Rectal smooth muscle tissue (tissue), 1 donor: ENCODE measurements at regions not wholly inside any gene's neighbourhood (a gene's known extent, or its start where the extent isn't known, plus 50 kb on each side); places are given as distances from the start of the nearest gene placed in this dataset.

Experiments
- H3K27ac ChIP-seq: one replicate; pipeline ENCODE4 v1.7.0; 2013; ENCODE audit warnings: low read depth, low read length, inconsistent platforms
- H3K27me3 ChIP-seq: one replicate; pipeline ENCODE4 v1.7.0; 2013; ENCODE audit warnings: low read length; ENCODE audit not compliant: control insufficient read depth, insufficient read depth
- H3K36me3 ChIP-seq: one replicate; pipeline ENCODE4 v1.7.0; 2013; ENCODE audit warnings: low read length; ENCODE audit not compliant: control insufficient read depth, insufficient read depth
- H3K4me1 ChIP-seq: one replicate; pipeline ENCODE4 v1.7.0; 2013; ENCODE audit warnings: low read length; ENCODE audit not compliant: control insufficient read depth, insufficient read depth
- H3K4me3 ChIP-seq: one replicate; pipeline ENCODE4 v1.7.0; 2013; ENCODE audit warnings: low read length
- H3K9ac ChIP-seq: one replicate; pipeline ENCODE4 v1.7.0; 2013; ENCODE audit warnings: low read length

DNA sequence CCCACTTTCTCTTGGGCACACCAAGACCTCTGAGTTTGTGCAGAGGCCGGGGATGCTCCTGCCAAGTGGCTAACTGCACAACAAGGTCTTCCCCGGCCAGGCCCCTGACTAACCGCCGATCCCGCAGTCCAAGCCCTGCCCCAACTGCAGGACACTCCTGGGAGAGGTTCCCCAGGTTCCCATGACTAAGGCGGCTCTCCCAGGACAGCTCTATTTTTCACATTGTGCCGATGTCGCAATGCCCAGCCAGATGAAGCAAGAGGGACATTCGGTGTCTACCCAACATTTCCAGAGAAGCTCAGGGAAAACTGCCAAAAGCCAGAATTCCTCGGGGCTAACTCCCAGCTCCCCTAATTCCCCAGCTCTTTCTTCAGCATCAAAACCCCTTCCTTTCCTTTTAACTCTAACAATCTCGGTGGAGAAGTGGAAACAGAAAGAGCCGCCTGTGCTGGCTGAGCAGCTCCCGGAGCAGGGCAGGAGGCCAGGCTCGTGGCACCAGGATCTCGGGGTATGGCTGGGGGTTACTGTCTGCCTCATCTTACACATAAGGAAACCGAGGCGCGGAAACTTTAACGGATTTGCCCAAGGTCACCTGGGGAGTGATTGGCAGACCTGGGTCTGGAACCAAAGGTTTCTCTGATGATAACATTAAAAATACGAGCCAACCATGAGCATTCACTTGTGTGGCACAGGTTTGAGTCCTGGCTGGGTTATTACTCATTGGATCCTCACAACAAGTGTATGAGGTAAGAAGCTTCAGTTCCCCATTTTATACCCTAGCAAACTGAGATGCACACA is 318.2 kb downstream of the BCL11B start:
- Histone ChIP-seq H3K27ac (no peak overlapping the region), H3K4me3 (no peak overlapping the region), H3K27me3 (no peaks in the 10 kb centered on the region), H3K36me3 (no peaks in the 10 kb centered on the region), H3K4me1 (no peaks in the 10 kb centered on the region), H3K9ac (no peak overlapping the region)

DNA sequence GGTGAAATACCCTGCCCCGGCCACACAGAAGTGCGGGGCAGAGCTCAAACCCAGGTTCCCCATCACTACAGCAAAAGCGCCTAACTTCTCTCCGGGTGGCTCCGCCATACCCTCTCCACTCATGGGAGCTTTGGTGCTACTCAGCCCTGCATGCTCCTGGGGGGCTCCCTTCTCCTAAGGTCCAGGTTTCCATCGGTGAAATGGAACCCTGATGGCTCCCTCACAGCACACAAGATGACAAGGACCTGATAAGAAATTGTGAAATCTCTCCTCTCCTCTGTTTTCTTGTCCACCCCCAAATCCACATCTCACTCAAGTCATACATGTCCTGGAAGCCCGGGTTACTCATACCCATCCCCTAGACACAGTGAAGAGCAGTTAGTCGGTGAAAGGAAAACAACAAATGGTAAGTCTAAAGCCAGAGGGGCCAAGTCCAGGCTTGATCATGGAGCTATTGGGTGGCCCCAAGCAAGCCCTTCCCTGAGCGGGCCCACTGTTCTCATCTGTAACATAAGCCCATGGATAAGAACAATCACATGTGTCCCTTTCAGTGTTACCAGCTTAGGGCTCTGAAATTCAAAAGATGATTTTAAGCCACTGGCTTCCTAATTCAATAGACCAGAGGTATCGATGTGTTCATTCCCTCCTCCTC is 317.5 kb downstream of the BCL11B start:
- H3K27ac ChIP-seq: no peak overlapping the region

DNA sequence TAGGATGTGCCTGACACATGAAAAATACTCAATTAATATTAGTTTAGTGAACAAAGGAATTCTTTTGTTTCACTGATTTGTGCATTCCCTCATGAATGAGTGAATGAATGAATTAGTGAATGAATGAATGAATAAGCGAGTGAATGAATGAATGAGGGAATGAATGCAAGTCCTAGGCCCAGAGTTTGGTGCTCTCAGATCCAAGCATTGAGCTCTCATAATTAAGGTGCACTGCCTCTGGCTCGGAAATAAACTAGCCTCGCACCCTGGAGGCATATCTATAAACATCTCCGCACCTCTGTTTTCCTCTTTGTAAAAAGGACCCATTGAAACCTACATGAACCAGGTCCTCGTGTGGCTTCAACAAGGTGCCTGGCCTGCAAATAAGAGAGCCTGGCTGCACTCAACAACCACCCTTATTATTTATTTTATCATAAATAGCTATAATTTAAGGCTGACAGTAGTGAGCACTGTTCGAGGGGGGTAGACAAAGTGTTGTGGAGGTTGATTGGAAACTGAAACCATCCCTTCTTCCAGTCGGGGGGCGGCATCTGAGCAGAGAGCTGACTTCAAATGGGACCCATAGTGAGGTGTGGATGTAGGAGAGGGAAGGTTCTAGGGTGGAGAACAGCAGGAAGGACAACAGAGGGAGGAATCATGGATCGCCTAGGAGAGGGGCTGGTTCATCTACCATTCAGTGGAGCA is 316.8 kb downstream of the BCL11B start:
- no peaks in the 10 kb centered on the region for H3K27me3 ChIP-seq
- no peak overlapping the region for H3K9ac ChIP-seq
- H3K27ac ChIP-seq: no peak overlapping the region
- H3K36me3 ChIP-seq: no peaks in the 10 kb centered on the region
- no peaks in the 10 kb centered on the region for H3K4me1 ChIP-seq
- H3K4me3 ChIP-seq: no peak overlapping the region

More for the DNA sequence above, 317.5 kb downstream of the BCL11B start:
- Histone ChIP-seq H3K27me3 (no peaks in the 10 kb centered on the region), H3K9ac (no peak overlapping the region), H3K4me3 (no peak overlapping the region), H3K36me3 (no peaks in the 10 kb centered on the region), H3K4me1 (no peaks in the 10 kb centered on the region)

DNA sequence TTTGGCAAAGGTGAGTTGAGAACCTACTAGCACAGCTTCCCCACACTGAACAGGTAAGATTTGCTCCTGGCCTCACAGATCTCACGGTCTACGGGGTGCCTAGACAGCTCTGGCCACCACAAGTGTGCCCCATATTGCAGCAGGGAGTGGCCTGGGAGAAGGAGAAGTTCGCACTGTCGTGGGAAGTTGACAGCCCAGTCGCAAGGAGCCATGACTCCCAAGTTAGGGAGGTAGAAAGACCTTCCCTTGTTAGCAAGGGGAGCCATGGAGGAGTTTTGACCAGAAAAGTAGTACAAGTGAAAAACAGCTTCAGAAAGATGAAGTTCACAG is 316.3 kb downstream of the BCL11B start:
- Histone ChIP-seq H3K4me1 (no peaks in the 10 kb centered on the region), H3K36me3 (no peaks in the 10 kb centered on the region), H3K4me3 (no peak overlapping the region), H3K27me3 (no peaks in the 10 kb centered on the region), H3K27ac (no peak overlapping the region), H3K9ac (no peak overlapping the region)

DNA sequence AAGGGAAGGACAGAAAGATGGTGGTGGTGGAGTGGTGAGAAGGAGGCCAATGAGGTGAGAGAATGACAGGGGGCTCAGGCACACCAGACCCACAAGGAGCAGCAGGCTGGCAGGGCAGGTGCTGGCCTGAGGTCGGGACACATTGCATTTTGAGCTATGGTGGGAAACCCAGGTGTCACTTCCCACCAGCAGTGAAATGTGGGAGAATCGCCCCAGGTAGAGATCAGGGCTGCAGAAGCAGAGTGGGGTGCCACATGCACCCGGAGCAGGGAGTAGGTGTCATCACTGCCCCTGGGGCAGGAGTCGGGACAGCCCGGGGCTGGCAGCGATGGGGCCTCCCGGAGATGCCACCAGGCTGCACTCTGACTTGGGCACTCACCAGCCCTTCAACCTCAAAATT is 315.8 kb downstream of the BCL11B start:
- Histone ChIP-seq H3K27ac (no peak overlapping the region), H3K27me3 (no peaks in the 10 kb centered on the region), H3K4me3 (no peak overlapping the region), H3K4me1 (no peaks in the 10 kb centered on the region), H3K36me3 (no peaks in the 10 kb centered on the region), H3K9ac (no peak overlapping the region)

DNA sequence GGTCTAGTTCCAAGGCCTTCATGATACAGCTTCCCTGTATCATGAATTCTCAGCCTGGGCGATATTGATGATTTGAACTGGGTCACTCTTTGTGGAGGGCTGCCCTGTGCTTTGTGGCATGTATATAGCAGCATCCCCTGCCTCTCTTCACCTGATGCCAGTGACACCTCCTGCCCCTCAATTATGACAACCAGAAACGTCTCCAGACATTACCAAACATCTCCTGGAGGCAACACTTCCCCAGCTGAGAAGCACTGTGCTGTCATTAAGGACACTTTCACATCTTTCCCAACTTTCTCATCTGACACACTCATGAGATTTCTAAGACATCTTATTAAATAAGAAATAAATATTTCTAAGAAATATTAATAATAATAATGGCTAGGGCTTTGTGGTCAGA is 315.3 kb downstream of the BCL11B start:
- H3K27ac ChIP-seq: no peak overlapping the region
- no peaks in the 10 kb centered on the region for H3K27me3 ChIP-seq
- no peak overlapping the region for H3K9ac ChIP-seq
- no peaks in the 10 kb centered on the region for H3K4me1 ChIP-seq
- H3K36me3 ChIP-seq: no peaks in the 10 kb centered on the region
- H3K4me3 ChIP-seq: no peak overlapping the region

DNA sequence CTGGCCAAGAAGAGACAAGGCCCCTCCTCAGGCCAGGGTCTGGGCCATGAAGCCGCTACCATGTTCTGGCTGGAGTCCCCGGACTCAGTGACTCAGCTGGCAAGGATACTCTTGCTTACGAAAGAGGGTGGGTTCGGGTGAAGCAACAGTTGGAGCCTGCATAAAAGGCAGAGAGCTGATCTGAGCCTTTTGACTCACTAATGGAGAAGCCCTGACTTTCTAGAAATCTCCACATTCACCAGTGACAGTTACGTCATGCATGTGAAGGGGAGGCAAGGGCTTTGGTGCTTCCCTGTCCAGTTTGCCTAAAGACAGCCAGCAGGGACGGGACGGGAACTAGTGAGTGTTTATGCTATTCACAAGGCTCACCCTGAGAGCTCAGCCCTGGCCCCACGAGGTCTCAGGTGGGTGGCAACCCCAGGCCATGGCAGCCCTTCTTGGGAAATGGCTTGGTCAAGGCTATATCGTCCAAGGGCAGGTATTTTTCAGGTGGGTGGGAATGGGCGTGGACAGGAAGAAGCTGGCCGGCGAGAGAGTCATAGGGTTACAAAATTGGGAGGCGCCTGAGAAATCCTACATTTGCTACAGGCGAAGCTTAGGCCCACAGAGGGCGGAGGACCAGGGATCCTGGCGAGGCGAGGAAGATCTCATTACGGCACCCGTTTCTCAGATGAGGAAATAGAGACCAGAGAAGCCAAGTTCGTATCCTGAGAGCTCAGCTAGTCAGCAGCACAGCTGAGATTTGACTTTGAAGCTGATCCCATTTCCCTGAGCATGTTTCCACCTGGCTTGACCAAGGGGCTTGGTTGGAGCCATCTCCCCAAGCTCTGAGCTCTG is 314.6 kb downstream of the BCL11B start:
- no peak overlapping the region for H3K9ac ChIP-seq
- no peak overlapping the region for H3K4me3 ChIP-seq
- no peaks in the 10 kb centered on the region for H3K4me1 ChIP-seq
- H3K27me3 ChIP-seq: no peaks in the 10 kb centered on the region
- H3K36me3 ChIP-seq: no peaks in the 10 kb centered on the region
- H3K27ac ChIP-seq: no peak overlapping the region

DNA sequence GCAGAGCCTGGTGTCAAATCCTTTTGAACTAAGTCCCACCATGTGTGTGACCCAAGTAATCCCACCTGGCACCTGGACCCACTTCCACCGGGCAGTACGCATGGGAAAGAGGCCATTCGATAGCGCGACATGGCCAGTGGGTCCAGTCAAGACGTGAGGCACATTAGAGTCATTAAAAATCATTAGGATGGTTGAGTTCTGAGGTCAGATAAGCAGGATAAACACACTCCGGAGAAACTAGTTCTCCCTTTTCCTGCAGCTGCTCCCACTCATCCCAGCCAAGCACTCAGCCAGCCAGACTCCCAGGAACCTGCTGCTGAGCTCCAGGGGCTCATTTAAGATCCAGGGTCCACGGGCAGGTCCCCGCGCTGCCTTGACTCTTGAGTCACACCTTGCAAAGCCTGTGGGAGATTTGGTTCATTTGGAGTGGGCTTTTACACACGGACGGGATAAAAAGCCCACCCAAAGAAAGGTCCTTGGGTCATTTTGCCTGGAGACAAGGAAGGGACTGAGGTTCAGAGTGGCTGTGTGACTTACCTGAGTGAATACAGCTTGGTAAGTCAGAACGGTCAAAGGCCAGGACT is 313.9 kb downstream of the BCL11B start:
- Histone ChIP-seq H3K9ac (no peak overlapping the region), H3K27ac (no peak overlapping the region)

DNA sequence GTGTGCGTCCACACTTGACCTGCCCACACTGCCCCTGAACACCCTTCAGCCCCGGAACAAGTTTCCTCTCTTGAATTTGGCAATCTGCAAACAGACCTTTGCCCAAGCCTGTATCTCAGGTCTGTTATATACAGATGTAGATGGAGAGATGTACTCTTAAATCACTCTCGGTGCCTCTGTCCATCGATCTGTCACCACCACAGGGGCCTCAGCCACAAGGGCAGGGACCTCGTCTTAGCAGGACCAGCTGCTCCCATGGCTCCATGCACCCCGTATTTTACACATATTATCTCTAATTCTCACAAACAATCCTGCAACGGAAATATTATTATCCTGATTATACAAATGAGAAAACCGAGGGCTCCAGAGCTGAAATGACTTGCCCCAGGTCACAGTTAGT is 313.4 kb downstream of the BCL11B start:
- Histone ChIP-seq H3K4me1 (no peaks in the 10 kb centered on the region), H3K27ac (no peak overlapping the region), H3K4me3 (no peak overlapping the region), H3K36me3 (no peaks in the 10 kb centered on the region), H3K27me3 (no peaks in the 10 kb centered on the region), H3K9ac (no peak overlapping the region)

More for the DNA sequence above, 313.9 kb downstream of the BCL11B start:
- Histone ChIP-seq H3K36me3 (no peaks in the 10 kb centered on the region), H3K4me1 (no peaks in the 10 kb centered on the region), H3K4me3 (no peak overlapping the region), H3K27me3 (no peaks in the 10 kb centered on the region)

DNA sequence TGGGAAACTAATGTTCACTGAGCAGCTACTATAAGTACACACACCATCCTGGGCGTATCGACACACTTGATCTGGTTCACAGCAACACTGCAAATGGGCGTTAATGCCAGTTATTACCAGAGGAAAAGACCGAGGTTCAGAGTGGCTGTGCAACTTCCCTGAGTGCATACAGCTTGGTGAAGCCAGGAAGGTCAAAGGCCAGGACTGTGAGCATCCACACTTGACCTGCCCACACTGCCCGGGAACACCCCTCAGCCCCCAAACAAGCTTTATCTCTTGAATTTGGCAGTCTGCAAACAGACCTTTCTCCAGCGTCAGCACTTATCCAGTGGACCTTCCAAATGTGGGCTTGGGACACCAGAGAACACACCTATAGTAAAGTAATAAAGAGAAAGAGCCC is 312.6 kb downstream of the BCL11B start:
- no peaks in the 10 kb centered on the region for H3K4me1 ChIP-seq
- H3K27me3 ChIP-seq: no peaks in the 10 kb centered on the region
- H3K27ac ChIP-seq: no peak overlapping the region
- H3K9ac ChIP-seq: no peak overlapping the region
- no peak overlapping the region for H3K4me3 ChIP-seq
- no peaks in the 10 kb centered on the region for H3K36me3 ChIP-seq

DNA sequence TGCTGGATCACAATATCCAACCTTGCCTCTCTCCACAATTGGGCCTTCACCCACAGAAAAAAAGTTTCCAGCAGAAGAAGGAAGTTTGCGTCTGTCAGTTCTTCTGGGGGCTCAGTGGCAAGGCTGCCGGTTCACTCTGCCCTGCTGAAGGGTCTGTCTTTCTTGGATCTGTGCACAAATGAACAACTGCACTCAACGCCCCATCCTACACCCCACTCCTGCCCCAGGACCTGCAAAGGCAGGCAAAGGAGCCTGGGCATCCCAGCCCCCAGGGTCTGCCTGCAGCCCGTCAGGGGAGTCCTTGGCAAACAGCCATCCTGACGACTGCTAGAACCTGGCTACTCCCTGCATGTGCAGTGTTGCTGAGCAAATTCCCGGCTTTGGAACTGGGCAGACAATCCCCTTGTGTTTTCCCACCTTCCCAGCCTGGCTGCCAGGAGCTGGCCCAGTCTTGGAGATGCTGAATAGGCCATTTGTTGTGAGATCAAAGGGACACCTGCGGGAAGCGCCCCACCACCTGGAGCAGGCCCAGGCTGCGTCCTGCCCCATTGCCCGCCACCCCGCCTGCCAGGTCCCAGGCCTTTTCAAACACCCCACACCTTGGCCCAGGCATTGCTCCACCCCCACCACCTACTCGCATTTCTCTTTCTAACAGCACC is 311.9 kb downstream of the BCL11B start:
- H3K36me3 ChIP-seq: no peaks in the 10 kb centered on the region
- no peak overlapping the region for H3K27ac ChIP-seq
- H3K4me1 ChIP-seq: no peaks in the 10 kb centered on the region
- H3K27me3 ChIP-seq: no peaks in the 10 kb centered on the region
- no peak overlapping the region for H3K9ac ChIP-seq
- H3K4me3 ChIP-seq: no peak overlapping the region
